ENCODE measurements at regions not wholly inside any gene's neighbourhood (a gene's known extent, or its start where the extent isn't known, plus 50 kb on each side); places are given as distances from the start of the nearest gene placed in this dataset.

DNA sequence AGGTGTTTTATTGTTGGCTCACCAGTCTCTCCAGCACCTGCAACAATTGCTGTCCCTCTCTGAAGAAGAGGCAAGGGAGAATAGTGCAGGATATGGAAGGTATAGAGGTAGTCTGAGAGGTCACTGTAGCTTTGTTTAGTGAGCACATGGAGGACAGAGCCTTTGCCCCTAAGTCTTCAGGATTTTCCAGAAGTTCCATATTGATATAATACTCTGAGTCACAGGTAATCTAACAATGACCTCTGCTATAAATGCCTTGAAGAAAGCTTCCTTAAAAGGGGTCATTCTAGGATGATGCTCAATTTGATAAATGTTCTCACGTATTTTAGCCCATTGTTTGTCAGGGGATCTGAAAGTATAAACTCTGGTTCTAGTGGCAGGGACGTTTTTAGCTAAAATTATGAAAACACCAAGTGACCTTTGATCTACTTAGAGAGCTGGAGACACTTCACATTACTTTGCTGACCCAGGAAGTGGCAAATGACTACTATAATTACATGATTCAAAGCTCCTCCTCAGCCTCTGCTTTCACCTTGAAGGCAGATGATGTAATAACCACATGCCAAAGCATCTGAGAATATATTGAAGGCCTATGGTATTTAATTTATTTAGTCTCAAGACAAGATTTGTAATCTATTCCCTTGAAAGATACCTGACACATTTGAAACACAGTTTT is 366.9 kb upstream of the NUDT12 start:
- H3K4me1 ChIP-seq (ENCODE audit: insufficient read depth, low read length): peaks cover 11% of the 10 kb centered on the region
- no peaks in the 10 kb centered on the region for H3K9me3 ChIP-seq (ENCODE audit: insufficient read depth, low read depth, low read length)
- WGBS: 50% methylated on average over 2 of the region's 2 CpGs
- H3K27me3 ChIP-seq (ENCODE audit: insufficient read depth, low read length): no peaks in the 10 kb centered on the region
- no peak overlapping the region for H3K27ac ChIP-seq (ENCODE audit: low read depth, low read length)
- no peaks in the 10 kb centered on the region for H3K36me3 ChIP-seq (ENCODE audit: insufficient read depth, low read length)
- no peak overlapping the region for H3K4me3 ChIP-seq (ENCODE audit: low read length)
- no peak overlapping the region for H3K9ac ChIP-seq (ENCODE audit: low read depth, low read length)

DNA sequence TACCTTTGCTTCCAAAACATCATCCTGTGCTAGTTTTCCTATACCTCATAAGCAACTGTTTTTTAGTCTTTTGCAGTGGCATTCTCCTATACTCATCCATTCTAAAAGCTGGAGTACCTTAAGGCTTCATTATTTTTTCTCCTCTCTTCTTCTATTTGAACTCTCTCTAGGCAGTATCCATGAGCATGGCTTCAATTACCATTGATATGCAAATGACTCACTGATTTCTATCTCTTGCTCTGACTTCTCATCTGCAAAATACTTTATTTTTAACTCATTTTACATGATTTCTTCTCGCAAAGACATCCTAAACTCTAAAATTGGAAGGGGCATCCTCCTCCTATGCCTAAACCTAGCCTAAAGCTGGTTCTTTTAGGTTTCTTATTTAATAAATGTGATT is 365.1 kb upstream of the NUDT12 start:
- Histone ChIP-seq H3K4me1 (ENCODE audit: insufficient read depth, low read length) (peaks cover 11% of the 10 kb centered on the region), H3K27me3 (ENCODE audit: insufficient read depth, low read length) (no peaks in the 10 kb centered on the region), H3K36me3 (ENCODE audit: insufficient read depth, low read length) (no peaks in the 10 kb centered on the region), H3K9me3 (ENCODE audit: insufficient read depth, low read depth, low read length) (no peaks in the 10 kb centered on the region), H3K27ac (ENCODE audit: low read depth, low read length) (no peak overlapping the region), H3K9ac (ENCODE audit: low read depth, low read length) (no peak overlapping the region), H3K4me3 (ENCODE audit: low read length) (no peak overlapping the region)
- WGBS: 88% methylated on average over 1 of the region's 1 CpG

DNA sequence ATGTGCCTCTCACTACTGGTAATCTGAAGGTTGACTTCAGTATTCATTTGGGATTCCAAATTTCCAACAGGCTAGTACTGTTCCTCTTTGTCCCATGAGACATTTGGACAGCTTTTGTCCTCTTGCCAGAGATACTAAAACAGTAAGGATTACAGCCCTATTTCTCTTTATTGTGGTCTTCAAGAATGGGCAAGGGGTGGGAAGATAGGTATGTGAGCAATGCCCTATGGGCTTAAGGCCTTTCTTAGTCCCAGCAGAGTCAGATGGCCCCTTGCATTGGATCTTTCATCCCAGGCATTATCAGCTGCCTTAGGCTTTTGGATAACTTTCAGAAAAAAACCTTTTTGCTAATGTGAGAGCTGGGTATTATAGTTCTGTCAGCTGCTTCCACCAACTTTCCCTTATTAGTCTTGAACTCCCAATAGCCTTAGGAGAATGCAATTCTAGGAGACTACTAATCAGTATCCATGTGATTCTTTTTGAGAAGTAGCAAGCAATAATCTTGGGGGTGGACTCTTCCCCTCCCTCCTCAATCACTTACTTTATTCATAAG is 361.1 kb upstream of the NUDT12 start:
- H3K36me3 ChIP-seq (ENCODE audit: insufficient read depth, low read length): no peaks in the 10 kb centered on the region
- no peaks in the 10 kb centered on the region for H3K27me3 ChIP-seq (ENCODE audit: insufficient read depth, low read length)
- H3K4me3 ChIP-seq (ENCODE audit: low read length): no peak overlapping the region
- H3K27ac ChIP-seq (ENCODE audit: low read depth, low read length): no peak overlapping the region
- H3K9me3 ChIP-seq (ENCODE audit: insufficient read depth, low read depth, low read length): no peaks in the 10 kb centered on the region
- no peak overlapping the region for H3K9ac ChIP-seq (ENCODE audit: low read depth, low read length)
- H3K4me1 ChIP-seq (ENCODE audit: insufficient read depth, low read length): peaks cover 15% of the 10 kb centered on the region

DNA sequence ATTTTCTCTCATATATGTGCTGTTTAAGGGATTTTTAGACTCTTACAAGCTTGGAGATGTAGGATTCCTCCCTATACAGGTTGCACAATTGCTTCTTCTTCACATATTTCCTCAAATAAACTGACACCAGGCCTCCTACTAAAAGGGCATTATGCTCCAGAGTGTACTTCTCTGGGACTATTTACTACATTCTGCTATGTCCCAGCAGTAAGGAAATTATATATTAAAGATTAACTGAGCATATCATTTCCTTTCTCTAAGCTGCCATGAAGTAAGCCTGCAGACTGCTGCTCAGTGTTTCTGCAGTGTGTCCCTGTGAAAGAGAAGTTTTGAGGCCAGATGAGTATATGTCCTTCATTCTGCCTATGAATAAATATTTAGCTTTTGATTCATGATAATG is 356.9 kb upstream of the NUDT12 start:
- Histone ChIP-seq H3K9me3 (ENCODE audit: insufficient read depth, low read depth, low read length) (no peaks in the 10 kb centered on the region), H3K4me1 (ENCODE audit: insufficient read depth, low read length) (peaks cover 33% of the 10 kb centered on the region), H3K4me3 (ENCODE audit: low read length) (no peak overlapping the region), H3K36me3 (ENCODE audit: insufficient read depth, low read length) (no peaks in the 10 kb centered on the region), H3K27me3 (ENCODE audit: insufficient read depth, low read length) (no peaks in the 10 kb centered on the region), H3K9ac (ENCODE audit: low read depth, low read length) (no peak overlapping the region), H3K27ac (ENCODE audit: low read depth, low read length) (peak overlapping the region; percentile 40; the same call in 1 of the 2 replicates)

DNA sequence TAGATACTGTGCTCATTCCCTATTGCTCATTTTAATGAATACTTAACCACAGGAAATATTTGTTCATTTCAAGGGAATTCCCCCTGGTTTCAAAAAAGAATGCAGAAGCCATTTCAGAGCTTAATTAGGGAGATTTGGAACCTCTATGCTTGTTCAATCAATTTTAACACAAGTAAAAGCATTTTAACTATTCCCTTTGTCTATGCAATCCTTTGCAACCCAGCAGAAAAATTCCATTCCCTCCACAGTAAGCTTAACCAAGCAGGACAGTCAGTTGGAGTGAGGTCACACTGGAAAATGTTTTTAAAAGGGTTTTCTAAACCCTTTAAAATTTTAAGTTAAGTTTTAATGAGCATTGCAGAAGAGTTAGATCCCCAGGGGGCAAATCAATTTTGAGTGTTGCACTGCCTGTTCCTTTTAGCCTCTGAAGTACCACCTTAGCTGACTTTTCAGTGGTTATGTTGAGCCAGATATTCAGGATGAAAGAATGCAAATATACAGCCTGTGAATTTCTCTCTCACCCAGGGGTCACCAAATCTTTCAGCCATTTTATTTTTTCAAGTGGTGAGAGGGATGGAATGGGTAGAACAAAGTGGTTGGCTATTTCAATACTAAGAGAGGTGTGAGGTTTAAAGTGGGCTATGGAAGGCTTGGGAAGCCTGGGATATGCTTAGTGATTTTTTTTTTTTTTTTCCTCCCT is 356.2 kb upstream of the NUDT12 start:
- Histone ChIP-seq H3K9ac (ENCODE audit: low read depth, low read length) (peak overlapping the region; percentile 11; the same call in 1 of the 2 replicates), H3K27ac (ENCODE audit: low read depth, low read length) (peak overlapping the region; percentile 63), H3K36me3 (ENCODE audit: insufficient read depth, low read length) (no peaks in the 10 kb centered on the region)

DNA sequence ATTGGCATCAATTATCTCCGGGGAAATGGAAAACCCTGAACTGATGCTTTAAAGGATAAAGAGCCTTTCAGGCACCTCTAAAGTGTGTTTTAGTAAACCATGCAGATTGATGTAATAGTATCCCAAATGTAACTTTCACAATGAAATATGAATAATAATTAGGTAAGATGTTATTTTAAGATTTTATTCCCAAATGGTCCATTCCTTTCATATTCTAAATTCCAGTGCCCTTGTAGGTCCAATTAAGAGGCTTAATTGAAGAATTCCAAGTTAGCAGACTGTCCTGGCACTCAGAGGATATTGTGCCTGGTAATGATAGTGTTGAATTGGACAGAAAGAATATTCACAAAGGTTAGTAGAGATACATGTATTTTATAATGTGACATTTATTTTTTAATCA is 352.5 kb upstream of the NUDT12 start:
- Histone ChIP-seq H3K4me3 (ENCODE audit: low read length) (no peak overlapping the region), H3K27me3 (ENCODE audit: insufficient read depth, low read length) (no peaks in the 10 kb centered on the region), H3K36me3 (ENCODE audit: insufficient read depth, low read length) (no peaks in the 10 kb centered on the region), H3K9ac (ENCODE audit: low read depth, low read length) (no peak overlapping the region), H3K9me3 (ENCODE audit: insufficient read depth, low read depth, low read length) (no peaks in the 10 kb centered on the region), H3K27ac (ENCODE audit: low read depth, low read length) (no peak overlapping the region), H3K4me1 (ENCODE audit: insufficient read depth, low read length) (peaks cover 33% of the 10 kb centered on the region)
- 88% methylated on average over 1 of the region's 1 CpG for WGBS

More for the DNA sequence above, 356.2 kb upstream of the NUDT12 start:
- Histone ChIP-seq H3K27me3 (ENCODE audit: insufficient read depth, low read length) (no peaks in the 10 kb centered on the region), H3K4me3 (ENCODE audit: low read length) (no peak overlapping the region), H3K4me1 (ENCODE audit: insufficient read depth, low read length) (peaks cover 33% of the 10 kb centered on the region), H3K9me3 (ENCODE audit: insufficient read depth, low read depth, low read length) (no peaks in the 10 kb centered on the region)

DNA sequence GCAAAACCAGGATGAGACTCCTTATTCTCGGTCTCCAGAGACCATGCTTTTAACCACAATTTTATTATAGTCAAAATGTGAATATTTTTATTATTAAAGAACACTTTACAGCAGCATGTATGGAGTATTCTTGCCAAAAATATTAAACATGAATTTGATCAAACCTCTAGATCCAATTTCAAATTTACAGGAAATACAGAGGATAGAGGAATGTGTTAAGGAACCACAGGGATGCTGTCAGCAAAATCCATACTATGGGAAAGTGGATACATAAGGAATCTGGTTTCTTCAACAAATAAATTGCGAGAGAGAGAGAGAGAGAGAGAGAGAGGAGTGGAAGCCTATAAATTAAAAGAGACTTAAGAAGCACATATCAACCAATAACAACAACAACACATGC is 348.2 kb upstream of the NUDT12 start:
- WGBS: 100% methylated on average over 1 of the region's 2 CpGs
- H3K4me1 ChIP-seq (ENCODE audit: insufficient read depth, low read length): peaks cover 12% of the 10 kb centered on the region; the same call in 1 of the 2 replicates

DNA sequence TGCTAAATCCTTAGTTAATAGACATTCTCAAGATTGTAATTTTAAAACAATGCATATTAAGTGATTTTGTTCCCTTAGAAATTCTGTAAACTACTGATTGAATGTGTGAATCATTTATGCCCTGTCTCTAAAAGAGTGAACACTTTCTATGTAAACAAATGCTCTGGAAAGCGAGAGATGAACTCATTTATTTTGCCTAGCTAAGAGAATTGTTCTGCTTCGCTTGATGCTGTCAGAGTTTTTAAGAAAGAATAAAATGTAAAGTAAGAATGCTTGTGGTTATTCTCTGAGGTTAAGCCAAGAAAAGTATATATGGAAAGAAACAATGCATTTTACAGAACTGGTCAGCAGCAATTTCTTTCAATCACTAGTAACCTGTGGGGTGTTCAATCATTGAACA is 347.4 kb upstream of the NUDT12 start:
- Histone ChIP-seq H3K4me1 (ENCODE audit: insufficient read depth, low read length) (peaks cover 8% of the 10 kb centered on the region; the same call in 1 of the 2 replicates), H3K9ac (ENCODE audit: low read depth, low read length) (no peak overlapping the region), H3K4me3 (ENCODE audit: low read length) (no peak overlapping the region), H3K27ac (ENCODE audit: low read depth, low read length) (no peak overlapping the region), H3K27me3 (ENCODE audit: insufficient read depth, low read length) (no peaks in the 10 kb centered on the region), H3K36me3 (ENCODE audit: insufficient read depth, low read length) (no peaks in the 10 kb centered on the region), H3K9me3 (ENCODE audit: insufficient read depth, low read depth, low read length) (no peaks in the 10 kb centered on the region)
- 97% methylated on average over 2 of the region's 2 CpGs for WGBS

More for the DNA sequence above, 348.2 kb upstream of the NUDT12 start:
- H3K27me3 ChIP-seq (ENCODE audit: insufficient read depth, low read length): no peaks in the 10 kb centered on the region
- H3K36me3 ChIP-seq (ENCODE audit: insufficient read depth, low read length): no peaks in the 10 kb centered on the region
- no peak overlapping the region for H3K4me3 ChIP-seq (ENCODE audit: low read length)
- no peak overlapping the region for H3K27ac ChIP-seq (ENCODE audit: low read depth, low read length)
- H3K9me3 ChIP-seq (ENCODE audit: insufficient read depth, low read depth, low read length): no peaks in the 10 kb centered on the region
- no peak overlapping the region for H3K9ac ChIP-seq (ENCODE audit: low read depth, low read length)

DNA sequence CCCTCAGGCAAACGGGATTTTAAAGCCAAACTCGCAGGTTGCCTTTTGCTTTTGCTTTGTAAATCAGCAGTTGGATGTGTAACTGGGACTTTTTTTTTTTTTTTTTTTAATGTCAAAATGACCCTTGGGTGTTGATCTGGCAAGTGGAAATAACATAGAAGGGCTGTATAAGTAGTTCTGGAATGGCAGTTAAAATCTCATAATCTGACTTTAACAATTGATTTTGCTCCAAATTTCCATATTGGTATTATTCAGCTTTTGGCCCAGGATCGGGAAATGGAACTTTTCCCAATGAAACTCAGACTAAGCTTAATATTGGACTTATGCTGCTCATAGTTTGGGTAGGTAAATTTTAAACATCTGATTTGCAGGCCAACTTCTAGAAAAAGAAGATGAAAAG is 346.8 kb upstream of the NUDT12 start:
- no peaks in the 10 kb centered on the region for H3K36me3 ChIP-seq (ENCODE audit: insufficient read depth, low read length)
- no peak overlapping the region for H3K9ac ChIP-seq (ENCODE audit: low read depth, low read length)
- H3K9me3 ChIP-seq (ENCODE audit: insufficient read depth, low read depth, low read length): no peaks in the 10 kb centered on the region
- no peak overlapping the region for H3K4me3 ChIP-seq (ENCODE audit: low read length)
- no peaks in the 10 kb centered on the region for H3K27me3 ChIP-seq (ENCODE audit: insufficient read depth, low read length)
- 96% methylated on average over 3 of the region's 3 CpGs for WGBS
- no peak overlapping the region for H3K27ac ChIP-seq (ENCODE audit: low read depth, low read length)
- H3K4me1 ChIP-seq (ENCODE audit: insufficient read depth, low read length): peaks cover 6% of the 10 kb centered on the region; the same call in 1 of the 2 replicates

DNA sequence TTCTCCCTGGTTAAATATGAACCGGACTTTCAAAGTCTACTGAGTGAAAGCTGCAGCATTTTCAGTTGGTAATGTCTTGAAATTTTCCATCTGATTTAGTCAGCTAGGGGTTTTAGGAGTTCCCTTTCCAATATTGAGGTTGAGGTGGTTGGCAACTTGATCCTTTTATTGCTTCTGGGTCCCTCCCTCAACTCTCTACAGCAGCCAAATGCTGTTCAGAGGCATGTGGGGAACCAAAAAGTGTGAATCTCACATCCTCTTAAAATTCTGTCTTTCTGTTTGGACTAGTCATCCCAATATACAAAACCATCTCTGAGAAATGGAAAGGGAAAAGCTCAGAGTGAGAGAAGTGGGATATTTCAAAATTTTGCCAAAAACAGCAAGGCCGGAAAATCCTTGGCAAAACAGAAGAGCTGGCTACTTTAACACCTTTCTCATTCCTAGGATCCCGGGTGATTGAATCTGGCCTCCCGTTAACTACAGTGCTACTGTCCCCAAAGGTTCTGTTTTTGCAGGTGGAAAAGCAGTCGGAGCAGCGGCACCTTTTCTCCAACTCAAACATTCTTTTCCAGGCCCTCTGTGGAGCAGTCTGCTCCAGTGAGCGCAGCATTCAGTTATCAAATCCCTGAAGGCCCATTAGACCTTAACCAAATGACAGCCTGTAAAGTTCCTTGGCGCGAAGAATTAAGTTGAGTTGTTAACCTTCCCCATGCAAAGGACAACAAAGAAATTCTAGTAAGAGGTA is 345.9 kb upstream of the NUDT12 start:
- Histone ChIP-seq H3K9ac (ENCODE audit: low read depth, low read length) (no peak overlapping the region), H3K4me3 (ENCODE audit: low read length) (no peak overlapping the region), H3K27me3 (ENCODE audit: insufficient read depth, low read length) (no peaks in the 10 kb centered on the region), H3K36me3 (ENCODE audit: insufficient read depth, low read length) (no peaks in the 10 kb centered on the region), H3K9me3 (ENCODE audit: insufficient read depth, low read depth, low read length) (no peaks in the 10 kb centered on the region), H3K27ac (ENCODE audit: low read depth, low read length) (no peak overlapping the region), H3K4me1 (ENCODE audit: insufficient read depth, low read length) (peaks cover 6% of the 10 kb centered on the region; the same call in 1 of the 2 replicates)
- 77% methylated on average over 9 of the region's 9 CpGs for WGBS

DNA sequence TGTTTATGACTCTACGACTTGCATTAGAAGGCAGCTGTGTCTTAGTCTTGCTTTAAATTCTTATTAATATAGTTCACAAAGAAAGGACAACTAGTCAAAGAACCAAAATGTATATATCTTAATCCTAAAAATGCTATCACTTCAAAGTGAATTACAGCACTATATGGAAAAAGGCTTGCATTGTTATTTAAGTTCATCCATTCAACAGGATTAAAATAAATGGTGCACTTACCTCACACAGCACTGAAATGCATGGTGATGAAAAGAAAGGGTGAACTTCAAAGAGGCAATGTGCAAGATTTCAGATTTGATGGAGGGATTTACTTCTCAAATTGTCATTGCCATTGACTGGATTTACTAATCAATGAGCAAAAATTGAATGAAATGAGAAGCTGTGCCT is 344.4 kb upstream of the NUDT12 start:
- Histone ChIP-seq H3K36me3 (ENCODE audit: insufficient read depth, low read length) (no peaks in the 10 kb centered on the region), H3K27ac (ENCODE audit: low read depth, low read length) (no peak overlapping the region), H3K9ac (ENCODE audit: low read depth, low read length) (no peak overlapping the region), H3K4me1 (ENCODE audit: insufficient read depth, low read length) (peaks cover 6% of the 10 kb centered on the region; the same call in 1 of the 2 replicates), H3K4me3 (ENCODE audit: low read length) (no peak overlapping the region), H3K27me3 (ENCODE audit: insufficient read depth, low read length) (no peaks in the 10 kb centered on the region), H3K9me3 (ENCODE audit: insufficient read depth, low read depth, low read length) (no peaks in the 10 kb centered on the region)
- no CpG with 5 or more reads among the region's 1 CpG for WGBS

All from HUES64 (cell line).